HG03442 (cell line): ENCODE measurements at regions not wholly inside any gene's neighbourhood (a gene's known extent, or its start where the extent isn't known, plus 50 kb on each side); places are given as distances from the start of the nearest gene placed in this dataset.

Experiments used
- ATAC-seq: cut with Tn5 transposase; IDR thresholded peaks from one replicate; pipeline ENCODE4 v1.9.1; 2021; ENCODE audit warnings: mild to moderate bottlenecking, moderate library complexity; ENCODE audit not compliant: unreplicated experiment

DNA sequence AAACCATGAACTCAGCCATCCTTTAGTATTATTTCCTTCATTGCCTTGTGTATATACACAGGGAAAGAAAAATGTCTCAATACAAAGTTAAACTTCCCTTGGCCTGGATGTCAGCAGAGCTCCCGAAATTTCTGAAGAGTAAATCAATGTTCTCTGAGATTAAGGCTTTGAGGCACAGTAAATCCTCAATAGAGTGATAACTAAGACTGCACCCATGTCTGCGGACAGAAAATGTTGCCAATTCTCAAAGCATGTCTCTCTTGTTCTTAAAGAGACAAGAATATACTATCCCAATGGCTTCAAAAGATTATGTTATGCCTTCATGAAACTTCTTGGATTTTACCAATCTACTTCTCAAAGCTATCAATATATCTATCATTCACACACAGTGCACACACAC is 1196.7 kb upstream of the TENM4 start:
- ATAC-seq = no peak

DNA sequence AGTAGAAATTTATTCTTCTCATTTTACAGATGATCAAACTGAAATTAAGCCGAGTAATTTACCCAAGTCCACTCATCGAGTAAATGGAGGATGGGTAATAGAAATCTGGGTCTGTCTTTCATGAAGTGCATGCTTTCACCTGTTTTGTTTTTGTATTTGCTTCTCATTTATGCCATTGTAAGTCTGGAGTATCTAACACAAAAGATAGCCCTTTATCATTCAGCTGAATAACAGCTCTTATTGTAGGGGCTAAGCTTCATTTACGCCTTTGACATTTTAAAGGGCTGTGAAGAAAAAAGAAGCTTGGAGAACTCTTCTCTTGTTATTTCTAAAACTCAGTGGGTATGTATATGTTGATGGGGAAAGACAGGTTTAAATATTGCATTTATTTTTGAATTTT is 1196.2 kb upstream of the TENM4 start:
- no peak for ATAC-seq

DNA sequence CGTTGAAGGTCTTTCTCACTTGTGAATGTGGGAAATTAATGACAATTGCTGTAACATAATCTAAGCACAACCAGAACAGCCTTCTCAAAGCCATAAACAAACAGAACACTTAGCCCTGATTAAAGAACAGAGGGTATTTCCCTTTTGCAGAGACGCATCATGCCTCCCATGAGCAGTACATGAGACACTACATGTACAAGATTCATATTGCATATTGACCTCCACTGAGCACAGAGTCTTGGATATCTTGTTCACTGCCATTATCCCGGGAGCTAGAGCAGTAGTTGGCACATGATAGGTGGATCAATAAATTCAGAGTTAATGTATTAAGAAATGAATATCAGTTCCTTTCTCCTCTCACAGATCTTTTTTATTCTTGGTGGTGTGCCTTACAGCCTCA is 1194.3 kb upstream of the TENM4 start:
- no peak for ATAC-seq

DNA sequence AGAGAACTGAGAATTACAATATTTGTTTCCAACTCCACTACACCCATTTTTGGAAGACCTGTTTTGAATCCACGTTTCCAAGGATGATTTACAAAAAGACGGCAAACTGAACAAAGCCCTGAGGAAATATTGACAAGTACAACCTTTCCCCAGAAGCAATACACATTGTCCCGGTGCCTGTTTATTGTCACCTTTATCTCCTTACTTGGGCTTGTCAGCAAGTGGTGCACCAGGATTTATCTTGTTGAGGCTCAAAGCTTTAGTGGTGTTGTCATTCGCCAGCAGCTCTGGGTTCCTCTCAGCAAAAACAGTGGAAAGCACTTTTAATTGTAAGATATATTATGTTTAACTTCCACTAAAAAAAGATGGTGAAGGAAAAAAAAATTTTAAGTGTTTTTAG is 1191.9 kb upstream of the TENM4 start:
- ATAC-seq = no peak

DNA sequence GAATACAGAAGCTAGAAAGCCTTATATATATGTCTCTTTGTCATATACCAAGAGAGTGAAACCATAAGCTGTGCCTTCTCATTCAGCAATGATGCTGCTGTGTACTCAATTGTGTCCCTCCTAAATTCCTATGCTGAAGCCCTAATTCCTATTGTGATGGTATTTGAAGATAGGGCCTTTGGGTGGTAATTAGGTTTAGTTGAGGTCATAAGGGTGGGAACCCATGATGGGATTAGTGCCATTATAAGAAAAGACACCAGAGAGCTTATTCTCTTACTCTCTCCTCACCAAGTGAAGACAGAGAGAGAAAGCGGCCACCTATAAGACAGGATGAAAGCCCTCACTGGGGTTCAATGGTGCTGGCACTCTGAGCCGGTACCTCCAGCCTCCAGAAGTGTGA is 1191.3 kb upstream of the TENM4 start:
- ATAC-seq = no peak

DNA sequence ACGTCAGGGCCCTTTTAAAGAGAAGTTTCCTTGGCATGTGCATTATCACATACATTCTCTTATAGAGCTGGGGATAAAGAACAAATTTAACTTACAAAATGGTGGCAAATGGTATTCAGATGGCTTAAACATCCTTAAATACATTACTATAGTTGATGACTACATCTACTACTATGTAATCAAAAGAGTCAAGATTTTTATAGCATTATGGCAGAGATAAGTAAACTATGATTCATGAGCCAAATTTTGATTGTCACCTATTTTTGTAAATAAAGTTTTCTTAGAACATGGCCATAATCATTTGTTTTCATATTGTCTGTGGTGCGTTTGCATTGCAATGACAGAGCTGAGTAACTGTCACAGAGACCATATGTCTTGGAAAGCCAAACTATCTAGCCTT is 1188.6 kb upstream of the TENM4 start:
- no peak for ATAC-seq

DNA sequence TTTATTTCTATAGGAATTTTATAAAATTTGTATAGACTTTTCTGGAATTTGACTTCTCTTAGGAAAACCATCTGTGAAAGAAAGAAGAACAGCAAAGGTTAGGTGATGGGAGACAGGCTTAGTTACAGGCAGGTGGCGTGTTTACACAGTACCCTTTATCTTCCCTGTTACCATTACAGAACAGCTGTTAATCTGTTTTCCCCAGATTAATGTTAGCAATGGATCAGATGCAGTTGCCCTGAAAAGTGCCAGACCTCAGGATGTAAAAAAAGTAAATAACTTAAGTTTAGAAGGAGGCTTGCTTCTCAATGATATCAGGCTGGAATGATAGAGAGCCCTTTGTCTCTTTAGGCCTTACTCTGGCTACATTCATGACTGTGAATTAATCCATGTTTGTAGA is 1186.5 kb upstream of the TENM4 start:
- no peak for ATAC-seq

DNA sequence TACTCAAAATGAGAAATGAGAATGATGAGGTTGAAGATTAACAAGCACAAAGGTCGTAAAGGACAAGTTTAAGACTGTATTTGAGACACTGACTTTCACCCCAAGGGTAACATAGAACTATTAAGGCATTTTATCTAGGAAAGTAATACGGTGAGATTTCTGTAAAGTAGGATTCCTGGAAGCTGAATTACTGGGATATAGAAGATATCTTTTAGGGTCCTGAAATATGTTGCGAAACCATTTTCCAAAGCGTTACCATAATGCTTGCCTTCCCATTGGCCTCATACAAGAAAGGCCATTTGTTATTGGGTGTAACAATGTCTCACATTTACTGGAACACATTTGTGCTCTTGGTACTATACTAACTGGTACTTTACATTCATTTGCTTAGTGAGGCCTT is 1185.9 kb upstream of the TENM4 start:
- no peak for ATAC-seq

DNA sequence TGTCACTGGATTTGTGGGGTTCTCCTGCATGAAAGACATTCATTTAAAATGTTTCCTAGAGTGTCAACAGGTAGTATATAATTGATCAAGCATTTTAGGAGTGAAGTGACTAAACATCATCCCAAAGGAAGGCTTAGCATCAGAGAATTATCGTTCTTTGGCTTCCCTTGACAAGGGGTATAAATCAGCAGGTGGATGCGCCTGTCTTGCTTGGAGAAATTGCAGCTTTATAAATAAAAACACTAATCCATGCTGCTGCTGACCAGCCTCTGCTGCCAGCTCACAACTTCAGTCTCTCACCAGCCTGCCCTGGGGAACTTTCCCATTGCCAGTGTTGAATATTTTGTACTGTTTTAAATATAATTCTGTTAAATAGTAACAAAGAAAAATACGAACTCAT is 1184.7 kb upstream of the TENM4 start:
- ATAC-seq = no peak

DNA sequence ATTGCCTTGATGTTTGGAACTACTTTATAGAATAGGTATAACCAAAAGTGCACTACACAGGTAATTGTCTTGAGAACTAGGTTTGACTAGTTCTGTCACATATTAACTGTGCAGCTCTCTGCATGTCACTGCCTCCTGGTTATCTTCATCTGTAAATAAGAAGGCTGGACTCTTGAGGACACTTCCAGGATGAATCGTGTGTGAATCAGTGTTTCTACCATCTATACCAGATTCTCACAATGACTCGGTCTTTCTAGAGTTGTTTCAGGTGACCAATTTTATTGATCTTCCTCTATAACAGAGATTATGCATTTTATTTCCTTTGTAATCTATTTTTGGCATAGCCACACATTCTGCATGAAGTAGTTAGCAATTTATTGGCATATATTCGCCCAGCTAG is 1181.0 kb upstream of the TENM4 start:
- no peak for ATAC-seq

DNA sequence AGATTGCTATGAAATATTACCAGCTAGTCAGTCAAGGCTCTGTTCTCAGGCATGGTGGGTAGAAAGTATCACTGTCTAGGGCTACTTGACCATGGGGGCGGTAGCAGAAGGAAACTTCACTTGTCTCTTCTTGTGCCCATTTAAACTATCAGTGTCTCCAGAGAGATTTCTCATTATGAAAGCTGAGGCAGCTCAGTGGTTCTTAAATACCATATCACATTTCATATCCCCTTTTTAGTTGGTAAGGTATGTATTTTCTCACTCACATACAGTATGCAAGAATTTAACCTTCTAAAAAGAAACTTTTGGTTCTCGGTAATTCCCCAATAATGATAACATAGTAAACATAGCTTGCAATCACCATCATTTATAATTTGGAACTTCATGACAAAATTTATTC is 1180.0 kb upstream of the TENM4 start:
- ATAC-seq = no peak

DNA sequence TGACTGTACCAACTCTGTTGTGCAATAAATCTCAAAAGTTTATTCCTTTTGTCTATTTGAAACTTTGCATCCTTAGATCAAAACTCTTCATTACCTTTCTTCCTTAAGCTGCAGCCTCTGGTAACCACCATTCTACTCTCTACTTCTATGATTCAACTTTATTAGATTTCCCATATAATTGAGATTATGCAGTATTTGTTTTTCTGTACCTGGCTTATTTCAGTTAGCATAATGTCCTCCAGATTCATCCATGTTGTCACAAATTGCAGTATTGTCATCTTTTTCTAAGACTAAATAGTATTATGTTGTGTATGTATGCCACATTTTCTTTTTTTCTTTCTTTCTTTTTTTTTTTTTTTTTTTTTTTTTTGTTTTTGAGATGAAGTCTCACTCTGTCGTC is 1176.3 kb upstream of the TENM4 start:
- ATAC-seq = no peak

DNA sequence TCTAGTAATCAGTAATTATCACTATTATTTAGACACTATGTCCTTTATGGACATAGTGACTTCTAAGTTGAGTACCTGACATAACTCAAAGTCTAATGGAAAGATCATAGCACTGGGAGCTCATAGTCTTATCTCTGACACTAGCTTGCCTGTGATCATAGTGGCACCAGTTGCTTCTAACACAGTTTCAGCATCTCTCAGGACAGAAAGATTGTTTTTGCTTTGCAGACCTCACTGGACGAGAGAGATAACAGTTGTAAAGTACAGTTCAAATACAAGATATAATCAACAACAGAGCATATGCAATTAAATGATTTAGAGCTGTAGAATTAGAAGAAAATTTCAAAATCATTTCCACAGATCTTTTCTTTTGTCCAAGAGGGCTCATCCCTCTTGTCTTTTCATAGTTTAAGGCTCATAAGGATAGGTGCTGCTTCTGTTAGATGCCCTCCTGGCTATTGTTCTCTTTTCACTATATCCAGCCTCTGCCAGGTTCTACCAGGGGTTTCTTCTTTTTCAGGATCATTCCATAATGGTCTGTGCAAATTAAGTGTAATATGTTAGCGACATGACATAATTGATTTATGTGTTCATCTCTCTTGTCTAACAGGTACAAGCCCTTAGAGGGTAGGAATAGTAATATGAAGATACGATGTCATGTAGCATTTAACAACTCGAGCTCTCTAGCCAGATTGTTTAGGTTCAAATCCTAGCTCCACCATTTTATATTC is 1175.4 kb upstream of the TENM4 start:
- no peak for ATAC-seq

DNA sequence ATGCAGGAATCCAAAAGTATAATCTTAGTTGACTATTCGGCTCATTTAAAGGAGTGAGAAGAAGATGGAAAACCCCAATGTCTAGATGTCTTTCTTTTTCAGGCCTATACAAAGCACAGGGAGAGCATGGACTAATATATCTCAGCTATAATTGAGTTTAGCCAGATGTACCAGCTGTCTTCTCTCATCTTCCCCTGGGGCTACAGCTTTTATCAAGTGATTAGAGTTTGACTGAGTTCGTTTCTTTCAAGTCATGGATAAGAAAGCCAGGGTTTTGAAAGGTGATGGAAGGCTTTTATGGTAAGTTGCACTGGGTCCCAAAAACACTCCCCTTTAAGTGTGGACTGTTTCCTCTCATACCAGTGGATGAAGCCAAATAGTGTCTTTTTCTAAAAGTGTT is 1172.8 kb upstream of the TENM4 start:
- no peak for ATAC-seq

DNA sequence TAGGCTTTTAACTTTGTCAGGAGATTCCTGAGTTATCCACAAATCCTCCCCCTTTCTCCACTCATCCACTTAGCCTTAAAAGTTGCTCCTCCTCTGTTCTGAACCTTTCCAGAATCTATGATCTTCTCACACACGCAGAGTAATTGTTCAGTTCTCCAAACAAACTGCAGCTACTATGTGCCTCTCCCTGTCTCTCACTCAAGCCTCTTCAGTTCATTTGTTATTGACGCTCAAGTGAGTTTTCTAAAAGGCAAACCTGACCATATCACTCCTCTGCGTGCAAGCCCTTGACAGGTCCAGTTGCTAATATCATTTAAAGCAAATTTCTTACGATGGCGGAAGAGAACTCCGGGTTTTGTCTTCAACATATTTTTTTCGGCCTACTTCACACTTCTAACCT is 1169.7 kb upstream of the TENM4 start:
- ATAC-seq = no peak

DNA sequence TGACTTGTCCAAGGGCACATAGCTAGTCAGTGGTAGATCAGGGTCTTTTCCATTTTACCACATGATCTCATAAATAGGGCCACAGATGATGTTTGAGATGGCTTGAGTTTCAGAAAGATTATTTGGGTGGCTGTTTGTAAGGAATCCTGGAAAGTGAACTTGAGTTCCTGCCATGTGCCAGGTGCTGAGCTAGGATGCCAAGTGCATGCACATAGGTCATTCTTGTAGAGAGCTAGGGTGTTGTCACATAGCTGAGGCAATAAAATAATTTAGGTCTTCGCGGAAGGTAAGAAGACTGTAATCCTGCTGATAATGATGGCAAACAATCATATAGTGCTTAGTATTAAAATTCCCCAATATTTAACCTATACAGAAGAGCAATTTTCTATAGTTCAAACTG is 1162.6 kb upstream of the TENM4 start:
- no peak for ATAC-seq

DNA sequence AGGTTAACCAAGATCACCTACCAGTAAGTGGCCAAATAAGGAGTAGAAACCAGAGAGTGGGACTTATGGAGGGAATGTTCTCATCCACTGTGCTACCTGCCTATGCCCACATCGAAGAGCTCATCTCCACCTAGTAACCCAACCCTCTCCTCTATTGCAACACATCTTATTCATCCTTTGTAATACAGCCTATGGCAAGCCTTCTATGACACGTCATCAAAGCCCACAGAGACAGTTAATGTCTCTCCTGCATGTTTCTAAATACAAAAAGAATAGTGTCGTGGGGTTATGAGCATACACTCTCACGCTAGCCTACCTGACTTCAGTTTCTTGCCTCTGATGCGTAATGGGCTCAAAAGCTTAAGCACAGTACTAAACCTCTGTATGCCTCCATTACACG is 1158.1 kb upstream of the TENM4 start:
- ATAC-seq = no peak

DNA sequence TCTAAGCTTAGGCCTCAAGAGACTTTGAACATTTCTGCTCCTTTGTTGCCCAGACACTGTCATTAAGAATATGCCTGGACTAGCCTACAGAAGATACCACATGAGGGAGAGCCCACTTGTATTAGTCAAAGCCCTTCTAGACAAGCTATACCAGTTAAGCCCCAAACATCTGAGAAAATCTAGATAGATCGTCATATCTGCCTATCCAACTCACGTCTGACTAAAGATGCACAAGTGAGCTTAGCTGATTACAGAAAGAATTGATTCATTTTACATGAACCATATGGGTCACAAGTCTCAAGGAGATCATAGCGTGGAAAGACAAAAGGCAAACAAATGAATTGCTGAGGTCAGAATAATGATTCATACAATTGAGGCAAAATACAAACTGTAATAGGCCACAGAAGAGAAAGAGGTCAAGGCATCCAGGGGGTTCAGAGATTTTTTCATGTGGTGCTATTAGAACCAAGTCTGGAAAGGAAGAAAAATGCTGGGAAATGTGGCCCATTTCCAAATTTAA is 1155.5 kb upstream of the TENM4 start:
- no peak for ATAC-seq

DNA sequence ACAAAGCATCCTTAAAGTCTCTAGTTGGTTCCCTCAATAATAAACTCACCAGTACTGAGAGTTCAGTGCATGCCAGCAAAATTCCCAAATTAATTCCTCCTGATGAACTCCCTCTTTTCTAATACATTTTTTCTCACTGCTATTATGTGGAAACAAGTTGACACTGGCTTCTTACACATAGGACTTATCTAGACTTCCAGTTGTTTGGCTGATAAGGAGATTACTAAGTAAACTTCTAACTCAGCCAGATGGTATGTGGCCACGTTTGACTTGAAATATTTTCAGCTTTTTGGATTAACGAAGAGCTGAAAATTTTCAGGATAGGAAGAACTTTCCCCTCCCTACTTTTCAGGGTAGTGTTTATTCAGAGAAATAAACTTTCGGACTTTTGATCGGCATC is 1154.2 kb upstream of the TENM4 start:
- ATAC-seq = no peak

DNA sequence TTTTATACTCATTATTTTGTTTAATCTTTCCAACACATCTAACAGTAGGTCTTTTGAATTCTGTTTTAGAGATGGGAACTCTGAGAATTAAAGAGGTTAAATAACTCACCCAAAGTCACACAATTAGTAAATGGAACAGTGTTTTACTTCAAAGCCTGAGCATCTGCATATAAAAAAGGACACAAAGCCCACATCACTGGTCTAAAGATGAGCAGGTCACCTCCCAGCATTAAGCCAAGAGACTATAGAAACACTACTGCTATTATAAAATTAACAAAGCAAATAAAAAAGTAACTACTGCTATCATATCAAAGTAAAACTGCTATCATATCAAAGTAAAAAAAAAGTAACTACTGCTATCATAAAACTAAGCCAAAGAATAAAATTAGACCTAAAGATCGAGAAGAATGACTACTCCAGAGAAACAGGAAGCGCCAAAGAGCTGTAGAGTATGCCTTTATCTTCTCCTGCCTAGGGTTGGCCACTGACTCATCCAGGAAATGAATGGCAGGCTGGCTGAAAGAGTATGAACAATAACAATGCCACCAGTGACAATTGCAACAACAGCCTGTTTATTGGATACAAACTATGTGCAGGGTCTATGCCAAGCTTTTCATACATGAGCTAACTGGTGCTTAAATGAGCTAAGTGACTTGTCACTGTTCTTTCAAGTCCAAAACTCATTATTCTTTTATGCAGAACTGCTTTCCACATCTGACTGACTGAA is 1153.0 kb upstream of the TENM4 start:
- no peak for ATAC-seq

DNA sequence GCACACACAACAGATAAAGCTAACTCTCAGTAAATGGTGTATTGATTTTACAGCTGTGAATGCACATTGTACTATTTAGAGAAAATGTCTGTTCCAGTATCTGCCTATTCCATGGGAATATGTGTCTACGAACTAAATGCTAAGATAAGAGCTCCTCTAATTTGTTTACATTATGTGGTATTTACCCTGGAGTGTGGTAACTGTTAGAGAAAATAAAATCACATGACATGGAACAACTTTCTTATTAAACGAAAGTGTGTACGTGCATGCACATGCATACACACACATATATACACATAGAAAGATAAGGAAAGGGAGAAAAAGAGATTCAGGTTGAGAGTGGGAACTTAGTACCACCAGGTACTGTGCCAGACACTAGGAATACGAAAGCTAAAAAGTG is 1151.7 kb upstream of the TENM4 start:
- no peak for ATAC-seq

DNA sequence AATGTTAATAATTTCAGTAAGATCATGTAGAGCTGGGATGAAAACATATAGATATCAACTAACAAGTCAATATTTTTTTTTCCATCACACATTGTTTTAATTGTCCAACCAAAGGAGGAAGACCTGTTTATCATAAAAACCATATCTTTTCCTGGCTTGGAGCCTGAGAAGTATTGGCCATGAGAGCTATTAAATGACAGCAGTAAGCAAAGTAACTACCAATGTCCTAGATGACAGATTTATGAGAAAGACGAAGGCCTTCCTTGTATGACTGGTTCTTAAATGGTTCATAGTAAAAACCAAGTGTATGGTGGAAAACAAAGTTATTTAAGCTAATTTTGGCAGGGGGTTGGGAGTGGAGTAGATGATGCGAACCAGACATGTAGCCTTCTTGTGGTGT is 1147.1 kb upstream of the TENM4 start:
- no peak for ATAC-seq

DNA sequence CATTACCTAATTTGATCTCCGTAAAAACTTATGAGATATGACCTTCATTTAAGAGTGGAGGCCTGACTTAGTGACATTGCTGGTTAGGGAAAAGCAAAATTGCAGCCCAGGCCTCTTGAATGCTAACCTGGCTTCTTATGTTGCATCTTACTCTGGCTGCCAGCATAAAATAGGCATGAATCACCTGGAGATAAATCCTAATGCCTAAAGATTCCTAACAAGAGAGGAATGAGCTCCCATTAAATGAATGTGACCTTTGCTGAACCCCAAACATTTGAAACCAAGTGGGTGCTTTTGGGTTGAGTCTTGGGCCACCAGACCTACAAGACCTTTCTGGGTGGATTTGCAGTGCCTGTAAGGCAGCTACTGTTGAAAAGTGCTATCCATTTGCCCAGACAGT is 1145.6 kb upstream of the TENM4 start:
- no peak for ATAC-seq
